GM12878 (cell line): ENCODE measurements at regions not wholly inside any gene's neighbourhood (a gene's known extent, or its start where the extent isn't known, plus 50 kb on each side); places are given as distances from the start of the nearest gene placed in this dataset.

Source experiments
- POLR2A ChIP-seq: IDR thresholded peaks from 2 replicates; pipeline ENCODE4 v1.6.1; 2011; ENCODE audit warnings: low read depth, mild to moderate bottlenecking, low read length
- SIN3A ChIP-seq: IDR thresholded peaks from 2 replicates; pipeline ENCODE4 v1.6.1; 2012; ENCODE audit warnings: low read depth, low read length, improper control_type of control experiment
- SREBF2 ChIP-seq: IDR thresholded peaks from 2 replicates; pipeline ENCODE4 v1.6.1; 2012; ENCODE audit warnings: mild to moderate bottlenecking, low read length
- TF ChIP-seq, protein P1 (sequence below): IDR thresholded peaks from 2 replicates; pipeline ENCODE4 v1.6.1; 2012; ENCODE audit warnings: low read depth, low read length, improper control_type of control experiment

DNA sequence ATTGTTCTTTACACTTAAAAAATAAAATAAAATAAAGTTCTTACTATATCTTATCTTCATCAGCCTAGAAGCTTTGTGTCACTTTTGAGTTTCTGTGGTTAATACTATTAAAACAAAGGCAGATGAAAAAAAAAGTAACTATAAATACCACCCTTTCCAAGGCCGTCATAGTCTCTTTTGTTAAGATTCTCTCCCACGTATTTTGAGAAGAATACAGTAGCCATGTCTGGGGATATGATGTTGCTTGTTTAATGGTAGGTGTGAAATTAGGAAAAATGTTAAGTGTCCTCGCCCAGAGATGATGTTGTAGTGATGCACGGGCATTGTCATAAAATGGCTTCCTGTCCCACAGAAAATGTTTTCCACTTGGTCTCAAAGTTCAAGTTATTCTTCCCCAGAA lies 223.9 kb downstream of the NEBL start:
- TF ChIP-seq SIN3A (no peak), SREBF2 (no peak), POLR2A (no peak)
- TF ChIP-seq, protein P1, sequence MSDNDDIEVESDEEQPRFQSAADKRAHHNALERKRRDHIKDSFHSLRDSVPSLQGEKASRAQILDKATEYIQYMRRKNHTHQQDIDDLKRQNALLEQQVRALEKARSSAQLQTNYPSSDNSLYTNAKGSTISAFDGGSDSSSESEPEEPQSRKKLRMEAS: no peak
